ENCODE measurements at regions not wholly inside any gene's neighbourhood (a gene's known extent, or its start where the extent isn't known, plus 50 kb on each side); places are given as distances from the start of the nearest gene placed in this dataset.

DNA sequence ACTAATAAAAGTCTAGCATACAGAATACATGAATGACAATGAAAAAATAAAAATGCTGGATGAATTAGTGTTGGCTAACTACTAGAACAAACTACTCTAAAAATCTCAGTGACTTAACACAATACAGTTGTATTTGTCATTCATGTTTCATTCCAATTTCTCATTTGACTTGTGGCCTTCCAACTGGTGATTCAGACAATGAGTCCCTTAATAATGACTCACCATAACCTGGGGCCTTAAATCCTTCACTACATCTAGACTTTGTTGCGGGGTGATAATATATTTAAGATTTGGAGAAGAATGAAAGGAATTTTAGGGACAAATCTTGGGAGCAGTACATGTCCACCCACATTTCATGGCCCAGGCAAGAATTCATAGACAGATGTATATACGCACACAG, 90.5 kb upstream of the POM121L12 start:
- H3K9ac ChIP-seq: no peak overlapping the region
- no peaks in the 10 kb centered on the region for H3K4me1 ChIP-seq
- no peaks in the 10 kb centered on the region for H3K27me3 ChIP-seq
- TF ChIP-seq Cebpa-rat (IDR thresholded peaks at IDR 0.05): no peak
- H4K20me1 ChIP-seq: no peaks in the 10 kb centered on the region
- no peak overlapping the region for H3K27ac ChIP-seq
- H3K4me3 ChIP-seq: no peak overlapping the region
- no peaks in the 10 kb centered on the region for H3K9me3 ChIP-seq (replicated peaks in 1 of 11)
- no peaks in the 10 kb centered on the region for H3K36me3 ChIP-seq
- no peak overlapping the region for H3K4me2 ChIP-seq

DNA sequence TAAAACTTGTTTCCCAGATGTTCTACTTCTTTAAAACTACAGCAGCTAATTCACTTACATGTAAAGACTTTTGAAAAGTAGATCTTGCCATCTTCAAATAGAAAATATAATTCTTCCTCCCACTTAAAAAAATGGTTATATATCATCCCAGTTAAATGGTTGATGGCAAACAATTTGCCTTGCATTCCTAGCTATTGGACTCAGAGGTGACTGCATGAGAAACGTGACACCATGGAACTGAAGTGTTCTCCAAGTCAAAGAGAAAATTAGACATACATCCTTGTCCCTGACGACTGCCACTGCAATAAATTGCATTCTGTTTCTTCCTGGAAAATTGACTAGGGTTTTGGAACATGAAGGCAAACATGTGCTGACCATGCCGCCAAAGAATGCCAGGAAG, 95.0 kb upstream of the POM121L12 start:
- TF ChIP-seq Cebpa-rat (IDR thresholded peaks at IDR 0.05): no peak
- no peaks in the 10 kb centered on the region for H3K36me3 ChIP-seq
- H4K20me1 ChIP-seq: no peaks in the 10 kb centered on the region
- no peaks in the 10 kb centered on the region for H3K27me3 ChIP-seq
- H3K4me3 ChIP-seq: no peak overlapping the region
- no peak overlapping the region for H3K4me2 ChIP-seq
- peaks cover 0 to 6% (median 0%) of the 10 kb centered on the region in 10 experiments; a peak in 3 of 20 replicates for H3K4me1 ChIP-seq
- H3K9ac ChIP-seq: no peak overlapping the region
- H3K27ac ChIP-seq: no peak overlapping the region
- H3K9me3 ChIP-seq (replicated peaks in 1 of 11): no peaks in the 10 kb centered on the region

DNA sequence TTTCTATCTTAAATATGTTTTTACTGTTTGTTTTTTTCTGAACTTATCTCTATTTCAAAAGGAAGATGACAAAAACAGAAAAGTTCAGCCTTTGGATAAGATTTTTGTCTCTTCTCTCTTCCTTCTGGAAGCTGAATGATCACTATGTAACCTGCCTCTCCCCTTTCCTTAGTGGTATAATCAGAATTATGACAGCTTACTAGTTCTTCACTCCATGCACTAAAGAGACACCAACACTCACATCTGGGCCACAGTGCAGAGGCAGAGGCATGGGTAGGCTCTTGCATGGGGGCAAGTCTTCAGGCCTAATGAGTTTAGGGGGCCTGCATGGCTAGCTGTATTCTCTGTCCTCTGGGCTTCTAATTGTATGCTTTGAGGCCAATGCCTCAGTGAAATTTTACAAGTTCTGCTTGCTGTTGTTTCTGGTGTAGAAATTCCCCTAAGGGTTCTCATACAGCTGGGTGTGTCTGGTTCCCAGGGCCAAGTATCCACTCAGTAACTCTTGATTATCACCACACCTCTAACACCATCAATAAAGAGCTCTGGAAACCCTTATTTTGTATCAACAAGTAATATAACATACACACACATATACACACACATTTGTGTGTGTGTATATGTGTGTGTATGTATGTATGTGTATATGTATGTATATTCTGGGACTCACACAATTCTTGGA, 96.8 kb upstream of the POM121L12 start:
- H3K9me3 ChIP-seq (replicated peaks in 1 of 11): no peaks in the 10 kb centered on the region
- H3K36me3 ChIP-seq: no peaks in the 10 kb centered on the region
- H3K27ac ChIP-seq: no peak overlapping the region
- H3K4me1 ChIP-seq: peaks cover 0 to 6% (median 0%) of the 10 kb centered on the region in 10 experiments; a peak in 3 of 20 replicates
- H4K20me1 ChIP-seq: no peaks in the 10 kb centered on the region
- no peak overlapping the region for H3K4me3 ChIP-seq
- H3K4me2 ChIP-seq: no peak overlapping the region
- H3K27me3 ChIP-seq: no peaks in the 10 kb centered on the region
- H3K9ac ChIP-seq: no peak overlapping the region
- no peak for TF ChIP-seq Cebpa-rat (IDR thresholded peaks at IDR 0.05)

DNA sequence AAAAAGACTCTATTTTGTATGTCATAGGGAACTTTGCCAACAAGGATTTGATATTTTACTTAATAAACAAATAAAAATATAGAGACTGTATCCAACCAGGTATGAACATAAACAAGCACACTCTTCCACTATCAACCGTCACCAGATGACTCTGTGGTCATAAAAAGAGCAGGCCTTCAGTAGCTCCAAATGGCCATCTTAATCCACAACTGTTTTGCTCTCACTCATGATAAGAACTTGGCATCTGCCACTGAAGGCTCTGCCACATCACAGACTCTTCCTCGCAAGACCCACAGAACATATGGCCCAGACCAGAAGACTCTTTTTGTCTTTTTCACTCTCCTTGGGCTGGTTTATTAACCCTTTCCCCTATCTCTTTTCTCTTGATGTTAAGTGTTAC, 98.7 kb upstream of the POM121L12 start:
- no peak overlapping the region for H3K27ac ChIP-seq
- H3K27me3 ChIP-seq: no peaks in the 10 kb centered on the region
- H3K9ac ChIP-seq: no peak overlapping the region
- no peak overlapping the region for H3K4me3 ChIP-seq
- H3K4me1 ChIP-seq: peaks cover 0 to 6% (median 0%) of the 10 kb centered on the region in 10 experiments; a peak in 3 of 20 replicates
- no peak for TF ChIP-seq Cebpa-rat (IDR thresholded peaks at IDR 0.05)
- no peaks in the 10 kb centered on the region for H3K9me3 ChIP-seq (replicated peaks in 1 of 11)
- H4K20me1 ChIP-seq: no peaks in the 10 kb centered on the region
- H3K4me2 ChIP-seq: no peak overlapping the region
- H3K36me3 ChIP-seq: no peaks in the 10 kb centered on the region

DNA sequence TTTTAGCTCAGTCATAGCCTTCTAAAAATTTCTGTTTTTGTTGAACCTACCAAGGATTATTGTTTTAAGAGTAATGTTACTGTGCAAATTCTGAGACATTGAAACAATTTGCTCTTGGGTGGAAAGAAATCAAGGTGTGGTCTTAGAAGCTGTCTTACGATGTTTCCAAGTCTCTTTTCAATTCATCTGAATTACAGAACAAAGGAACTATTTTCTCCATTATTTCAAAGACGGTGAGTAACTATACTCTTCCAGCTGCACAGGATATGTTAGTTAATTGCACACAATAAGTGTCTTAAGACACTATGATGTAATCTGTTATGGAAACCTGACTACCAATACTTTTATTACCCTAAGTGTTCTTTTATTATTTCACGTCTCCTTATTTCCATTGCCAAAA, 106.8 kb upstream of the POM121L12 start:
- no peak overlapping the region for H3K4me3 ChIP-seq
- no peak overlapping the region for H3K27ac ChIP-seq
- H3K4me2 ChIP-seq: no peak overlapping the region
- no peaks in the 10 kb centered on the region for H3K27me3 ChIP-seq
- H3K4me1 ChIP-seq: no peaks in the 10 kb centered on the region
- no peaks in the 10 kb centered on the region for H3K36me3 ChIP-seq
- H3K9me3 ChIP-seq (replicated peaks in 1 of 11): no peaks in the 10 kb centered on the region
- no peak for TF ChIP-seq Cebpa-rat (IDR thresholded peaks at IDR 0.05)
- H3K9ac ChIP-seq: no peak overlapping the region
- H4K20me1 ChIP-seq: no peaks in the 10 kb centered on the region

DNA sequence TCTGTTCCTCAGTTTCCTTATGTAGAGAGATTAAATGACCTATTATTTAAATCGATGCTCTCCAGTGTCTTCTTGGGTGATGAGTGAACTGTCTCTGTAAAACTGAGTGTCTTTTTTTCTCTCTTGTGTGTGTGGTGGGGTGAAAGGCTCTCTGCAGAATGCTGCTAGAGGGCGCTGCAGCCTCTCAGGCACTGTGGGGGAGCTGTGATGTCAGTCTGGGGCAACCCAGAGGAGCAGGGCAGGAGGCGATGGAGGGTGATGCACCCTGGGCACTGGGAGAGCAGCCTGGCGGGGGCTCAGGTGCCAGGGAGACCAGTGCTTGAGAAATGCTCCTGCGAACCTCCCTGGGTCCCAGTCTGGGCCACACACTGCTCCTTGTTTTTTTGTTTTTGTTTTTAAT, 110.1 kb upstream of the POM121L12 start:
- no peak overlapping the region for H3K9ac ChIP-seq
- H3K4me2 ChIP-seq: no peak overlapping the region
- H4K20me1 ChIP-seq: no peaks in the 10 kb centered on the region
- no peaks in the 10 kb centered on the region for H3K27me3 ChIP-seq
- no peaks in the 10 kb centered on the region for H3K36me3 ChIP-seq
- H3K4me1 ChIP-seq: no peaks in the 10 kb centered on the region
- H3K9me3 ChIP-seq (replicated peaks in 1 of 11): no peaks in the 10 kb centered on the region
- no peak overlapping the region for H3K27ac ChIP-seq
- no peak overlapping the region for H3K4me3 ChIP-seq
- no peak for TF ChIP-seq Cebpa-rat (IDR thresholded peaks at IDR 0.05)

DNA sequence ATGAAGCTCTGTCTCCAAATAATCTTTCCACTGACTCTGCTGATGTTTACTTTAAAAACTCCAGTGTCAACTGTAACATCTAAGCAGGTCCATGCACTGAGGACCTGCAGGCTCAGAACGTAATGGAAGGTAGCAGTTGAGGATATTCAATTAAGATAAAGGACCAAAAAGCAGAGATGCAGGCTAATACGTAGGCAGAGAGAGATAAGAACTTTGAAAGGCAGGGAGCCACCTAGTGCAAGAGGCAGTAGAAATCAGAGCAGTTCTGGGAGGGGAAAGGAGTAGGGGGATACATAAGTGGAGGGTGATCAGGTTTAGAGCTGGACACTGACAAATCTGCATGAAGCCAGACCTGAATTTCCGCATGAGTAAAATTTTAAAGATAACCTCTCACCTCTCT, 114.5 kb upstream of the POM121L12 start:
- Histone ChIP-seq H3K4me2 (no peak overlapping the region), H3K4me1 (no peaks in the 10 kb centered on the region), H3K9ac (no peak overlapping the region), H3K27me3 (no peaks in the 10 kb centered on the region), H3K9me3 (replicated peaks in 1 of 11) (no peaks in the 10 kb centered on the region), H3K4me3 (no peak overlapping the region), H3K27ac (no peak overlapping the region), H3K36me3 (no peaks in the 10 kb centered on the region), H4K20me1 (no peaks in the 10 kb centered on the region)
- TF ChIP-seq Cebpa-rat (IDR thresholded peaks at IDR 0.05): no peak

DNA sequence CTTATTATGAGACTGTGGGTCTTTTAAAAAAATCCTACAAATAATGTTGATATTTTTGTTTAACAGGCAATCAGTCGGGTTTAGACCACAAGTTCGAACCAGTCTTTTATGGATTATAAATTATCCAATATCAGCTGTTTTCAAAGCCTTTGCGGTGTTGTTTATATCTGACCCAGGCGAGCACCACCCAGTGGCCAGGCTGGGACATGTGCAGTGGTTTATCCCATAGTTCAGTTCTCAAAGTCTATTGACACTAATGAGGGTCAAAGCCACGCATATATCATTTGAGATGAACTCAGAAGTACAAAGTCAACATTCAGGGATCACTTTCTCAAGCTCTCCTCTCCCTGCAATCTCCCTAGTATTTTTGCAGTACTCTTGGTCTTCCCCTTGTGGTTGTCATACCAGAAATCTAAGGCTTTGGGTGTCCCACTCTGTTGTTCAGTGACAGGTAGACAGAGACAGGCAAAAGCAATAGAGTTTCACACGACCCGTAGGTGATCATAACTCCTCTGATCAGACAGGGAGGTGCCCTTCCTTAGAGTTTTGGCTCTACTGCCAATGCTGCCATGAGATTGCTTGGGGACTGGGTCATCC, 117.4 kb upstream of the POM121L12 start:
- no peak overlapping the region for H3K27ac ChIP-seq
- no peak overlapping the region for H3K4me2 ChIP-seq
- no peaks in the 10 kb centered on the region for H4K20me1 ChIP-seq

DNA sequence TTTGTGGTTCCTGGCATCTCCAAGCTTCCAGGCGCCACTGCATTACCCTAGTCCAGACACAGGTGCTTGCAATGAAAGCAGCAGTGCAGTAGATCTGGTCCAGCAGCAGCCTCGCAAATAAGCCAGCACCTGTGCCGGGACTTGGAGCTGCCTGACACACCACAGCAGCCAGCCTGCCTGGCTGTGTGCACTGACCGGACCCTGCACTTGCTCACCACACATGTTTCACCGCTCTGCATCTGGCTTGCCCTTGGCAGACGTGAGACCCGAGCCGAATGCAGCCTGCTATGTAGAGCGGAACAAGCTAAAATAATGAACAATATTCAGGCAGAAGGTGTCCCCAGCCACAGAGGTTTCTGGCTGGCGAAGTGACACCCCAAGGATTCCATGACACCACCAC, 123.6 kb upstream of the POM121L12 start:
- Histone ChIP-seq H4K20me1 (no peaks in the 10 kb centered on the region), H3K36me3 (no peaks in the 10 kb centered on the region), H3K9me3 (replicated peaks in 1 of 11) (peaks cover 11 to 19% (median 15%) of the 10 kb centered on the region in 11 experiments; a peak in 21 of 22 replicates), H3K4me1 (no peaks in the 10 kb centered on the region), H3K4me3 (no peak overlapping the region), H3K27ac (no peak overlapping the region), H3K27me3 (no peaks in the 10 kb centered on the region), H3K4me2 (no peak overlapping the region), H3K9ac (no peak overlapping the region)
- no peak for TF ChIP-seq Cebpa-rat (IDR thresholded peaks at IDR 0.05)

More for the DNA sequence above, 117.4 kb upstream of the POM121L12 start:
- Histone ChIP-seq H3K9me3 (replicated peaks in 1 of 11) (no peaks in the 10 kb centered on the region), H3K4me3 (no peak overlapping the region), H3K9ac (no peak overlapping the region), H3K4me1 (no peaks in the 10 kb centered on the region), H3K27me3 (no peaks in the 10 kb centered on the region), H3K36me3 (no peaks in the 10 kb centered on the region)
- TF ChIP-seq Cebpa-rat (IDR thresholded peaks at IDR 0.05): no peak

DNA sequence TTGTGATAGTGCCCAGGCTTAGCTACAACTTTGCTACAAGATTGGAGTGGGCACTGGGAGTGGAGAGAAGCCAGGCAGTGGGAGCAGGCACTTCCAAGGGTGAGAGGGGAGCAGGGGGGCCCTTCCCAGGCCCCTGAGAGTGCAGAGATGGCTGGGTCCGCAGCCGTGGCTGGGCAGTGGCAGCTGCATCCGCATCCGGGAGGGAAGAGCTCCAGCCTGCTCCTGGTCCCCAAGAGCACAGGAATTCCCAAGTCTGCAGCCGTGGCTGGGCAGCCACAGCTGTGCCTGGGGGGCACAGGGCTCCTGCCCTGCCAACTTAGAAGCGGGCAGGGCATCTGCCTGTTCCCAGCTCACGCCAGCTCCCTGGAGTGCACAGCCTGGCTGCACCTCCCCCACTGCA, 124.1 kb upstream of the POM121L12 start:
- H3K36me3 ChIP-seq: no peaks in the 10 kb centered on the region
- peaks cover 11 to 19% (median 15%) of the 10 kb centered on the region in 11 experiments; a peak in 21 of 22 replicates for H3K9me3 ChIP-seq (replicated peaks in 1 of 11)
- H3K27me3 ChIP-seq: no peaks in the 10 kb centered on the region
- H3K27ac ChIP-seq: no peak overlapping the region
- H3K4me1 ChIP-seq: no peaks in the 10 kb centered on the region
- H4K20me1 ChIP-seq: no peaks in the 10 kb centered on the region
- no peak overlapping the region for H3K4me2 ChIP-seq
- H3K4me3 ChIP-seq: no peak overlapping the region
- H3K9ac ChIP-seq: no peak overlapping the region
- TF ChIP-seq Cebpa-rat (IDR thresholded peaks at IDR 0.05): no peak

Data from BLaER1 treated with 17β-estradiol and CSF1 and Interleukin-3, amounts not matched to agents 10 nM and 100 nM (cell line).